ENCODE measurements at regions not wholly inside any gene's neighbourhood (a gene's known extent, or its start where the extent isn't known, plus 50 kb on each side); places are given as distances from the start of the nearest gene placed in this dataset.

- no peak for TF ChIP-seq FOXP2 (optimal IDR thresholded peaks at IDR 0.05; ENCODE audit: borderline replicate concordance, extremely low read depth, extremely low read length, insufficient read depth)
Measured at GRCh38 chr15:70238917-70239316, 141.2 kb upstream of the TLE3 start.

- no peak for TF ChIP-seq TAF1 (IDR thresholded peaks at IDR 0.05; ENCODE audit: borderline replicate concordance, insufficient read depth, low read length)
- TF ChIP-seq POLR2AphosphoS5 (IDR thresholded peaks at IDR 0.05; ENCODE audit: low read depth, low read length) = no peak
- TF ChIP-seq FOXP2 (optimal IDR thresholded peaks at IDR 0.05; ENCODE audit: borderline replicate concordance, extremely low read depth, extremely low read length, insufficient read depth) = no peak
- TF ChIP-seq SIN3A (IDR thresholded peaks at IDR 0.05; ENCODE audit: borderline replicate concordance, insufficient read depth, low read length) = no peak
- no peak for TF ChIP-seq REST (IDR thresholded peaks at IDR 0.05; ENCODE audit: insufficient read depth in 1 of 2, low read depth in 2 of 2, low read length in 2 of 2)
Measured at GRCh38 chr15:70237626-70238025, 139.9 kb upstream of the TLE3 start.

GRCh38 chr15:70236341-70237086 is 138.8 kb upstream of the TLE3 start:
- no peak for TF ChIP-seq REST (IDR thresholded peaks at IDR 0.05; ENCODE audit: insufficient read depth in 1 of 2, low read depth in 2 of 2, low read length in 2 of 2)

GRCh38 chr15:70235347-70235746 is 137.6 kb upstream of the TLE3 start:
- TF ChIP-seq TAF1 (IDR thresholded peaks at IDR 0.05; ENCODE audit: borderline replicate concordance, insufficient read depth, low read length) (no peak), SIN3A (IDR thresholded peaks at IDR 0.05; ENCODE audit: borderline replicate concordance, insufficient read depth, low read length) (no peak), FOXP2 (optimal IDR thresholded peaks at IDR 0.05; ENCODE audit: borderline replicate concordance, extremely low read depth, extremely low read length, insufficient read depth) (no peak), REST (IDR thresholded peaks at IDR 0.05; ENCODE audit: insufficient read depth in 1 of 2, low read depth in 2 of 2, low read length in 2 of 2) (no peak), POLR2AphosphoS5 (IDR thresholded peaks at IDR 0.05; ENCODE audit: low read depth, low read length) (no peak)

- no peak for TF ChIP-seq REST (IDR thresholded peaks at IDR 0.05; ENCODE audit: insufficient read depth in 1 of 2, low read depth in 2 of 2, low read length in 2 of 2)
- TF ChIP-seq SIN3A (IDR thresholded peaks at IDR 0.05; ENCODE audit: borderline replicate concordance, insufficient read depth, low read length) = no peak
- no peak for TF ChIP-seq POLR2AphosphoS5 (IDR thresholded peaks at IDR 0.05; ENCODE audit: low read depth, low read length)
- TF ChIP-seq TAF1 (IDR thresholded peaks at IDR 0.05; ENCODE audit: borderline replicate concordance, insufficient read depth, low read length) = no peak
- no peak for TF ChIP-seq FOXP2 (optimal IDR thresholded peaks at IDR 0.05; ENCODE audit: borderline replicate concordance, extremely low read depth, extremely low read length, insufficient read depth)
Measured at GRCh38 chr15:70234256-70234905, 136.7 kb upstream of the TLE3 start.
